ENCODE measurements at regions not wholly inside any gene's neighbourhood (a gene's known extent, or its start where the extent isn't known, plus 50 kb on each side); places are given as distances from the start of the nearest gene placed in this dataset.

DNA sequence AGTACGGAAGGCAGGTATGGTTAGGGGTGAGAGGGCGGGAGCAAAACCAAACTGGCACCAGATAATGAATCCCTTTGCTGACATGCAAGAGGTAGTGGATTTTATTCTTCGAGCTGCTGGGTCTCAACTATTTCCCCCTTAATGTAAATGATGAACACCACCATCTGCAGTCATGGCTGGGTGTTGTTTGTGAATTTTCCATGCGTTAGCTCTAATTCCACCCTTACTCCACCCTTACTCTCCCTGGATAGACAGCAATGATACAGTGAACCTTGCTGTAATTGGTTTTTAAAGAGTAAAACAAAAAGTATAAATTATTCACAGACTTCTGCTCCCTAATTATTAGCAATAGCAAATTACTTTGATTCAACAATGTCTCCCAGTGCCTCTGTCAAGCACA is 74.5 kb upstream of the PDE1C start:
- TF ChIP-seq, protein P1, sequence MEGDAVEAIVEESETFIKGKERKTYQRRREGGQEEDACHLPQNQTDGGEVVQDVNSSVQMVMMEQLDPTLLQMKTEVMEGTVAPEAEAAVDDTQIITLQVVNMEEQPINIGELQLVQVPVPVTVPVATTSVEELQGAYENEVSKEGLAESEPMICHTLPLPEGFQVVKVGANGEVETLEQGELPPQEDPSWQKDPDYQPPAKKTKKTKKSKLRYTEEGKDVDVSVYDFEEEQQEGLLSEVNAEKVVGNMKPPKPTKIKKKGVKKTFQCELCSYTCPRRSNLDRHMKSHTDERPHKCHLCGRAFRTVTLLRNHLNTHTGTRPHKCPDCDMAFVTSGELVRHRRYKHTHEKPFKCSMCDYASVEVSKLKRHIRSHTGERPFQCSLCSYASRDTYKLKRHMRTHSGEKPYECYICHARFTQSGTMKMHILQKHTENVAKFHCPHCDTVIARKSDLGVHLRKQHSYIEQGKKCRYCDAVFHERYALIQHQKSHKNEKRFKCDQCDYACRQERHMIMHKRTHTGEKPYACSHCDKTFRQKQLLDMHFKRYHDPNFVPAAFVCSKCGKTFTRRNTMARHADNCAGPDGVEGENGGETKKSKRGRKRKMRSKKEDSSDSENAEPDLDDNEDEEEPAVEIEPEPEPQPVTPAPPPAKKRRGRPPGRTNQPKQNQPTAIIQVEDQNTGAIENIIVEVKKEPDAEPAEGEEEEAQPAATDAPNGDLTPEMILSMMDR (IDR thresholded peaks at IDR 0.05 in 4 of 5, conservative IDR thresholded peaks at IDR 0.05 in 1 of 5), result no peak
- no peak for TF ChIP-seq POLR2A (IDR thresholded peaks at IDR 0.05)

All from gastrocnemius medialis (tissue), 4 donors.